ENCODE measurements at regions not wholly inside any gene's neighbourhood (a gene's known extent, or its start where the extent isn't known, plus 50 kb on each side); places are given as distances from the start of the nearest gene placed in this dataset.
"Not testable (repeated sequence)": the region's sequence is repeated elsewhere in the genome, so short reads cannot be mapped to it uniquely, and the experiment has no call there.

DNA sequence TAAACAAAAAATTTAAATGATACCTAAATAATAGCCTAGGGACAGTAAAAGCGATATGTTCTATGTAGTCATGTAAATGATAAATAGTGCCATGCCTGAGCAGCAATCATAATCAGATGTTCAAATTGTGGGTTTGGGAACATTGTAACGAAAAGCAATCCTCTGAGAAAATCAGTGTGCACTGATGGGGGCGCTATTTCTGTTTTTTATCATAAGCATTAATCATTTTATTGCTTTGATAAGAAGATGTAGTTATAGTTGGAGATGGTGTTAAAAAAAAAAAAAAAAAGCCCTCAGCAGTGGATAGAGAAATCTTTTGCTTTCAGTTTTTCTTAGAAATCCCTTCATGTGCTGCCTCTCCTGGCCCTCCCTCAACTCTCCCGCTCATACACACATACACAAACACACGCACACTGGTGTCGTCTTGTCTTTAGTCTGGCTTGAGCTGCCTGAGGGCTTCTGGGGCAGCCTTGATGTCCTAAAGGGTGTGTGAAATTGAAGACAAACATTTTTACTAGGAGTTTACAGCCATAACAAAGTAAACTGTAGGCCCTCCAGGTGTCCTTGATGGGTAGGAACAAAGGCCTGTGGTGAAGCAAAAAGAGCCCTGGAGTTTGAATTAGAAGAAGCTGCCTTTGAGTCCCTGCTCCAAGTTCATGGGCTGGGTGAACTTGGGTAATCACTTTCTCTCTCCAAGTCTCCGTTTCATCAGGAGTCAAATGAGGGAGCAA is 428.1 kb downstream of the SOX2 start:
- Histone ChIP-seq H2AFZ (ENCODE audit: low read length, unreplicated experiment) (no peak overlapping the region), H3K4me3 (ENCODE audit: low read depth, low read length) (no peak overlapping the region), H3K4me1 (ENCODE audit: control insufficient read depth, insufficient read depth, low read length, unreplicated experiment) (no peaks in the 10 kb centered on the region), H3K36me3 (ENCODE audit: insufficient read depth, low read length) (no peaks in the 10 kb centered on the region), H3K27me3 (ENCODE audit: insufficient read depth, low read length) (no peaks in the 10 kb centered on the region), H3K79me2 (ENCODE audit: control insufficient read depth, insufficient read depth, low read length, unreplicated experiment) (no peaks in the 10 kb centered on the region), H3K27ac (ENCODE audit: low read depth, low read length) (no peak overlapping the region)

GRCh38 chr3:182142928-182143327 is 431.2 kb downstream of the SOX2 start:
- Histone ChIP-seq H3K4me1 (ENCODE audit: control insufficient read depth, insufficient read depth, low read length, unreplicated experiment) (no peaks in the 10 kb centered on the region), H3K4me3 (ENCODE audit: low read depth, low read length) (no peak overlapping the region), H3K79me2 (ENCODE audit: control insufficient read depth, insufficient read depth, low read length, unreplicated experiment) (no peaks in the 10 kb centered on the region), H2AFZ (ENCODE audit: low read length, unreplicated experiment) (no peak overlapping the region), H3K36me3 (ENCODE audit: insufficient read depth, low read length) (no peaks in the 10 kb centered on the region), H3K27ac (ENCODE audit: low read depth, low read length) (no peak overlapping the region), H3K27me3 (ENCODE audit: insufficient read depth, low read length) (no peaks in the 10 kb centered on the region)

DNA sequence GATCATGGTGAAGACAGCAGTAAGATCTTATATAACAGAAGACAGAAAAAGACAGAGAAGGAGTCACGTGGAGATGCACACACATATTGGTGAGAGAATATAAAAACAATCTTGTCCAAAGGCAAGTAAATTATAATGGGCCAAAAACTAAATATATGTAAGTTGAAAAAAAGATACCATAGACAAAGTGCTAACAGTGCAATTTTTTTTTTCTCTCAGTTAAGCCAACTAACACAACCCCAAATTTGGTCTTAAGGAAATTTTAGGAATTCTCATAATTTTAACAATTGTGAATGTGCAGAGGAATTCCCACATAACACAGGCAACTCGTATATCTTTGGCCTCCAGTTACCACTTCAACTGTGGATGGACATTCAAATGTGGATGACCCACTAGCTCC is 432.2 kb downstream of the SOX2 start:
- H3K79me2 ChIP-seq (ENCODE audit: control insufficient read depth, insufficient read depth, low read length, unreplicated experiment) = no peaks in the 10 kb centered on the region
- H2AFZ ChIP-seq (ENCODE audit: low read length, unreplicated experiment) = no peak overlapping the region
- H3K36me3 ChIP-seq (ENCODE audit: insufficient read depth, low read length) = no peaks in the 10 kb centered on the region
- no peaks in the 10 kb centered on the region for H3K27me3 ChIP-seq (ENCODE audit: insufficient read depth, low read length)
- no peak overlapping the region for H3K27ac ChIP-seq (ENCODE audit: low read depth, low read length)
- no peak overlapping the region for H3K4me3 ChIP-seq (ENCODE audit: low read depth, low read length)
- H3K4me1 ChIP-seq (ENCODE audit: control insufficient read depth, insufficient read depth, low read length, unreplicated experiment) = no peaks in the 10 kb centered on the region

DNA sequence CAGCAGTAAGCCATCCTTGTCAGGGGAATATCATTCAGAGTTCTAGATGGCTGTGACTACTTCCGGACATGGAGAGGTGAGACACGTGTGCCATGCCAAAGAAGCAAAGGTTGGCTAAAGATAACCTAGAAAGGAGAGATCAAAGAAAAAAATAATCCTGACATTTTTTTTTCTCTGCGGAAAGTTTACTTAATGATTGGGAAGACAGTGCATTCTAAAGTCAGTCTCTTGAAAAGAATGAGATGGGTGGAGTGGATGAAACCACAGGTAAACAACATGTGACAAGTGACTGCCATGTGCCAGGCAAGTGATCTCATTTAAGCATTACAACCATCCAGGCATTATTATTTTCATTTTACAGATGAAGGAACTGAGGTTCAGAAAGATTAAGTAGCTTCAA is 436.6 kb downstream of the SOX2 start:
- no peak overlapping the region for H3K4me3 ChIP-seq (ENCODE audit: low read depth, low read length)
- H2AFZ ChIP-seq (ENCODE audit: low read length, unreplicated experiment) = no peak overlapping the region
- no peaks in the 10 kb centered on the region for H3K79me2 ChIP-seq (ENCODE audit: control insufficient read depth, insufficient read depth, low read length, unreplicated experiment)
- no peaks in the 10 kb centered on the region for H3K4me1 ChIP-seq (ENCODE audit: control insufficient read depth, insufficient read depth, low read length, unreplicated experiment)
- no peaks in the 10 kb centered on the region for H3K36me3 ChIP-seq (ENCODE audit: insufficient read depth, low read length)
- H3K27ac ChIP-seq (ENCODE audit: low read depth, low read length) = no peak overlapping the region
- H3K27me3 ChIP-seq (ENCODE audit: insufficient read depth, low read length) = no peaks in the 10 kb centered on the region

GRCh38 chr3:182149594-182149993 is 437.9 kb downstream of the SOX2 start:
- no peaks in the 10 kb centered on the region for H3K27me3 ChIP-seq (ENCODE audit: insufficient read depth, low read length)
- no peaks in the 10 kb centered on the region for H3K79me2 ChIP-seq (ENCODE audit: control insufficient read depth, insufficient read depth, low read length, unreplicated experiment)
- no peaks in the 10 kb centered on the region for H3K4me1 ChIP-seq (ENCODE audit: control insufficient read depth, insufficient read depth, low read length, unreplicated experiment)

GRCh38 chr3:182156326-182156725 is 444.6 kb downstream of the SOX2 start:
- H3K79me2 ChIP-seq (ENCODE audit: control insufficient read depth, insufficient read depth, low read length, unreplicated experiment); H3K36me3 ChIP-seq (ENCODE audit: insufficient read depth, low read length); H3K4me3 ChIP-seq (ENCODE audit: low read depth, low read length); H3K27me3 ChIP-seq (ENCODE audit: insufficient read depth, low read length); H3K27ac ChIP-seq (ENCODE audit: low read depth, low read length); H3K4me1 ChIP-seq (ENCODE audit: control insufficient read depth, insufficient read depth, low read length, unreplicated experiment); H2AFZ ChIP-seq (ENCODE audit: low read length, unreplicated experiment): not testable (repeated sequence)

More at GRCh38 chr3:182149594-182149993, 437.9 kb downstream of the SOX2 start:
- Histone ChIP-seq H3K27ac (ENCODE audit: low read depth, low read length) (no peak overlapping the region), H3K4me3 (ENCODE audit: low read depth, low read length) (no peak overlapping the region), H3K36me3 (ENCODE audit: insufficient read depth, low read length) (no peaks in the 10 kb centered on the region), H2AFZ (ENCODE audit: low read length, unreplicated experiment) (no peak overlapping the region)

- no peaks in the 10 kb centered on the region for H3K4me1 ChIP-seq (ENCODE audit: control insufficient read depth, insufficient read depth, low read length, unreplicated experiment)
These were observed 453.5 kb downstream of the SOX2 start for GRCh38 chr3:182165234-182165633.

GRCh38 chr3:182172534-182172933 is 460.8 kb downstream of the SOX2 start:
- H3K27me3 ChIP-seq (ENCODE audit: insufficient read depth, low read length) = no peaks in the 10 kb centered on the region
- H3K79me2 ChIP-seq (ENCODE audit: control insufficient read depth, insufficient read depth, low read length, unreplicated experiment) = no peaks in the 10 kb centered on the region
- H3K4me3 ChIP-seq (ENCODE audit: low read depth, low read length) = no peak overlapping the region
- H2AFZ ChIP-seq (ENCODE audit: low read length, unreplicated experiment) = no peak overlapping the region
- H3K27ac ChIP-seq (ENCODE audit: low read depth, low read length) = no peak overlapping the region
- H3K36me3 ChIP-seq (ENCODE audit: insufficient read depth, low read length) = no peaks in the 10 kb centered on the region
- H3K4me1 ChIP-seq (ENCODE audit: control insufficient read depth, insufficient read depth, low read length, unreplicated experiment) = no peaks in the 10 kb centered on the region

More at GRCh38 chr3:182165234-182165633, 453.5 kb downstream of the SOX2 start:
- Histone ChIP-seq H3K4me3 (ENCODE audit: low read depth, low read length) (no peak overlapping the region), H3K79me2 (ENCODE audit: control insufficient read depth, insufficient read depth, low read length, unreplicated experiment) (no peaks in the 10 kb centered on the region), H2AFZ (ENCODE audit: low read length, unreplicated experiment) (no peak overlapping the region), H3K27ac (ENCODE audit: low read depth, low read length) (no peak overlapping the region), H3K27me3 (ENCODE audit: insufficient read depth, low read length) (no peaks in the 10 kb centered on the region), H3K36me3 (ENCODE audit: insufficient read depth, low read length) (no peaks in the 10 kb centered on the region)

- Histone ChIP-seq H3K79me2 (ENCODE audit: control insufficient read depth, insufficient read depth, low read length, unreplicated experiment) (no peaks in the 10 kb centered on the region), H3K27me3 (ENCODE audit: insufficient read depth, low read length) (no peaks in the 10 kb centered on the region), H3K27ac (ENCODE audit: low read depth, low read length) (no peak overlapping the region), H3K4me1 (ENCODE audit: control insufficient read depth, insufficient read depth, low read length, unreplicated experiment) (no peaks in the 10 kb centered on the region), H3K4me3 (ENCODE audit: low read depth, low read length) (no peak overlapping the region), H3K36me3 (ENCODE audit: insufficient read depth, low read length) (no peaks in the 10 kb centered on the region), H2AFZ (ENCODE audit: low read length, unreplicated experiment) (no peak overlapping the region)
These were observed 466.9 kb downstream of the SOX2 start for GRCh38 chr3:182178488-182179200.

DNA sequence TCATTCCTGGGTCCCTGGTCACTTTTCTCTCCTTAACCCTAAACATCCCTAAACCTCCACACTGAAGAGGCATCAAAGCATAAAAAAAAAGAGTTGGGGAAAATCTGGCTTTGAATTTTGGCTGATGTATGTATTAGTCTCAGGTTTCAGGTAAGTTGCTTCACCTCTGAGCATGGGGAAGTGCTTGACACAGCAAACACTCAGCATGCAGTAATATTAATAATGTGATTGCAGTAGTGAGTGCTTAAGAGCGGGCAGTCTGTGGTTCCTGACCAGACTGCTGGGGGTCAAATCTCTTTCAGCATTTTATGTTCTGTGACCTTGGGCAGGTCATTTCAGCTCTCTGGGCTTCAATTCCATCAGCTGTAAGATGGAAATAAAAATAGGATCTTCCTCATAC is 467.9 kb downstream of the SOX2 start:
- no peaks in the 10 kb centered on the region for H3K36me3 ChIP-seq (ENCODE audit: insufficient read depth, low read length)
- no peaks in the 10 kb centered on the region for H3K4me1 ChIP-seq (ENCODE audit: control insufficient read depth, insufficient read depth, low read length, unreplicated experiment)
- no peaks in the 10 kb centered on the region for H3K79me2 ChIP-seq (ENCODE audit: control insufficient read depth, insufficient read depth, low read length, unreplicated experiment)
- H2AFZ ChIP-seq (ENCODE audit: low read length, unreplicated experiment) = no peak overlapping the region
- no peak overlapping the region for H3K4me3 ChIP-seq (ENCODE audit: low read depth, low read length)
- H3K27me3 ChIP-seq (ENCODE audit: insufficient read depth, low read length) = no peaks in the 10 kb centered on the region
- H3K27ac ChIP-seq (ENCODE audit: low read depth, low read length) = no peak overlapping the region
